ENCODE measurements at regions not wholly inside any gene's neighbourhood (a gene's known extent, or its start where the extent isn't known, plus 50 kb on each side); places are given as distances from the start of the nearest gene placed in this dataset.

DNA sequence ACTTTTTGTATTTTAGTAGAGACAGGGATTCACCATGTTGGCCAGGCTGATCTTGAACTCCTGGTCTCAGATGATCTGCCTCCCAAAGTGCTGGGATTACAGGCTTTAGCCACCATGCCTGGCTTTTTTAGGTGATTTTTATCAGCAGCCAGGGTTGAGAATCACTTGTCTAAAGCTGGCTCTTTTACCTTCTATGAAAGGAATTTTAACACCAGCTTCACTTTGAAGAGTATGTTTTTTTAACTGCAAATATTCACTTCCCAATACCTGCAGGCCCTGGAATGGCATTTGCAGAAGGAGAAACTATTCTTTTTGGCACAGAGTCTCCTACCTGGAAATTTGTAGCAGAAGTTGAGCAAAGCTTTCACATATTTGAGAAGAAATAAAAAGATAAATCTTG is 63.6 kb upstream of the NAA20 start:
- H2BK15ac ChIP-seq (ENCODE audit: low read depth, poor library complexity, severe bottlenecking), result no peak overlapping the region
- no peak overlapping the region for H4K91ac ChIP-seq (ENCODE audit: low read length)
- no peak overlapping the region for H3K4me3 ChIP-seq (ENCODE audit: insufficient read depth in 1 of 2, low read depth in 1 of 2, low read length in 2 of 2)
- no peak overlapping the region for H2AK5ac ChIP-seq (ENCODE audit: low read length, severe bottlenecking)
- H2AFZ ChIP-seq (ENCODE audit: low read depth, low read length), result no peak overlapping the region
- H3K4me1 ChIP-seq (ENCODE audit: control insufficient read depth, insufficient read depth, low read depth, low read length), result peaks cover 2% of the 10 kb centered on the region
- H3K23ac ChIP-seq (ENCODE audit: low read length in 2 of 2), result no peak overlapping the region
- H3K14ac ChIP-seq (ENCODE audit: low read length in 2 of 2), result no peak overlapping the region
- H3K27ac ChIP-seq (ENCODE audit: low read length, poor library complexity, severe bottlenecking), result no peak overlapping the region
- peaks cover 11% of the 10 kb centered on the region for H3K79me1 ChIP-seq (replicated peaks; ENCODE audit: low read length, poor library complexity, severe bottlenecking)
- H3K9me3 ChIP-seq (ENCODE audit: control insufficient read depth, low read length), result no peaks in the 10 kb centered on the region
- no peak overlapping the region for H2BK12ac ChIP-seq (ENCODE audit: low read length in 2 of 2)
- H2BK120ac ChIP-seq (ENCODE audit: low read depth, low read length), result no peak overlapping the region
- H3K36me3 ChIP-seq (ENCODE audit: control insufficient read depth in 1 of 2, insufficient read depth in 2 of 2, low read depth in 1 of 2, low read length in 2 of 2), result peaks cover 28 to 66% of the 10 kb centered on the region in 2 experiments
- no peak overlapping the region for H3K4ac ChIP-seq (ENCODE audit: low read depth in 1 of 2, low read length in 2 of 2)
- H3K4me2 ChIP-seq (ENCODE audit: low read length, poor library complexity, severe bottlenecking), result no peak overlapping the region
- no peak overlapping the region for H4K8ac ChIP-seq (ENCODE audit: low read length)
- no peak for DNase-seq
- no peaks in the 10 kb centered on the region for H3K27me3 ChIP-seq (ENCODE audit: control insufficient read depth in 1 of 2, insufficient read depth in 1 of 2, low read length in 2 of 2)
- no peak overlapping the region for H3K9ac ChIP-seq (ENCODE audit: low read length)
- H2BK5ac ChIP-seq (ENCODE audit: low read depth, low read length, poor library complexity, severe bottlenecking), result no peak overlapping the region
- H3K18ac ChIP-seq (ENCODE audit: low read depth in 1 of 2, low read length in 2 of 2), result no peak overlapping the region

DNA sequence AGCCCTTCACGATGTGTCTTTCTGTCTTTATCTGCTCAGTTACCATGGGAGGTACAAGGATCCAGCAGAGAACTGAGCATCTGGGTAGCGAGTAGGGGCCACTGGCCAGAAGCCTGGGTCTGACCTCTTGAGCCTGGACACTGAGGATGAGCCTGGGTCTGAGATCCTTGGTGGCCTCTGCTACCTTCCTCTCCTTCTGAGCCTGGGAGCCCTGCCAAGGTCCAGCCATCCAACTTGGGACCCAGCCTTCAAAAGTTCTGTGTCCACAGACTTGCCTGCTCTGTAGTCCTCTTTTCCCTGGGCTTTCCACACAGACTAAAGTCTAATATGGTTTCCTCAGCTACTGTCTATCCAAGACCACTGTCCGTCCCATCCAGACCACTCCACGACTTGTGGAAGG is 60.2 kb upstream of the NAA20 start:
- H3K18ac ChIP-seq (ENCODE audit: low read depth in 1 of 2, low read length in 2 of 2), result no peak overlapping the region
- H4K8ac ChIP-seq (ENCODE audit: low read length), result no peak overlapping the region
- no peak overlapping the region for H2BK12ac ChIP-seq (ENCODE audit: low read length in 2 of 2)
- peaks cover 37 to 75% of the 10 kb centered on the region in 2 experiments for H3K36me3 ChIP-seq (ENCODE audit: control insufficient read depth in 1 of 2, insufficient read depth in 2 of 2, low read depth in 1 of 2, low read length in 2 of 2)
- peaks cover 2% of the 10 kb centered on the region for H3K4me1 ChIP-seq (ENCODE audit: control insufficient read depth, insufficient read depth, low read depth, low read length)
- H2BK15ac ChIP-seq (ENCODE audit: low read depth, poor library complexity, severe bottlenecking), result no peak overlapping the region
- H3K9me3 ChIP-seq (ENCODE audit: control insufficient read depth, low read length), result no peaks in the 10 kb centered on the region
- no peak overlapping the region for H3K4me2 ChIP-seq (ENCODE audit: low read length, poor library complexity, severe bottlenecking)
- no peaks in the 10 kb centered on the region for H3K27me3 ChIP-seq (ENCODE audit: control insufficient read depth in 1 of 2, insufficient read depth in 1 of 2, low read length in 2 of 2)
- no peak overlapping the region for H2BK120ac ChIP-seq (ENCODE audit: low read depth, low read length)
- no peak overlapping the region for H2AFZ ChIP-seq (ENCODE audit: low read depth, low read length)
- no peak overlapping the region for H3K23ac ChIP-seq (ENCODE audit: low read length in 2 of 2)
- no peak overlapping the region for H4K91ac ChIP-seq (ENCODE audit: low read length)
- H3K4me3 ChIP-seq (ENCODE audit: insufficient read depth in 1 of 2, low read depth in 1 of 2, low read length in 2 of 2), result no peak overlapping the region
- DNase-seq, result no peak
- peaks cover 7% of the 10 kb centered on the region for H3K79me1 ChIP-seq (replicated peaks; ENCODE audit: low read length, poor library complexity, severe bottlenecking)
- 99% methylated on average over 4 of the region's 4 CpGs for WGBS
- no peak overlapping the region for H2BK5ac ChIP-seq (ENCODE audit: low read depth, low read length, poor library complexity, severe bottlenecking)
- no peak overlapping the region for H3K14ac ChIP-seq (ENCODE audit: low read length in 2 of 2)
- H2AK5ac ChIP-seq (ENCODE audit: low read length, severe bottlenecking), result no peak overlapping the region
- no peak overlapping the region for H3K4ac ChIP-seq (ENCODE audit: low read depth in 1 of 2, low read length in 2 of 2)
- H3K27ac ChIP-seq (ENCODE audit: low read length, poor library complexity, severe bottlenecking), result no peak overlapping the region
- no peak overlapping the region for H3K9ac ChIP-seq (ENCODE audit: low read length)

DNA sequence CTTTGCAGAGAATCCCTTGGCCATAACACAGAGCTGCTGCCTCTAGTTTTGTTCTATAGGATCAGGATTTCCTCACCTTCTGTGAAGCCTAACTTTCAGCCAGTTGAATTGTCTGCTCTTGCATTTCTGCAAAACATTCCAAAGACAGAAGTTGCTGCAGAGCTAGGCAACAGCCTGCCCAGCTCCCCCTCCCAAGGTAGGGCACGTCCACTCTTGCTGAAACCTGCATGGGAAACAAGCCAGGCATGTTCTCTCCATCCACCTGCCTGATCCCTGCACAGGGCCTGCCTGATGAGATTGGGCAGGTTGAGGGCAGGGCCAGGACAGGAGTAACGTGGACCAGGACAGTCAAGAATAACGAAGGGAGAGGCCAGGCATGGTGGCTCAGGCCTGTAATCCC is 58.9 kb upstream of the NAA20 start:
- H3K23ac ChIP-seq (ENCODE audit: low read length in 2 of 2), result no peak overlapping the region
- DNase-seq, result no peak
- no peaks in the 10 kb centered on the region for H3K9me3 ChIP-seq (ENCODE audit: control insufficient read depth, low read length)
- no peak overlapping the region for H2AK5ac ChIP-seq (ENCODE audit: low read length, severe bottlenecking)
- no peak overlapping the region for H3K27ac ChIP-seq (ENCODE audit: low read length, poor library complexity, severe bottlenecking)
- H4K8ac ChIP-seq (ENCODE audit: low read length), result no peak overlapping the region
- H3K4ac ChIP-seq (ENCODE audit: low read depth in 1 of 2, low read length in 2 of 2), result no peak overlapping the region
- H3K14ac ChIP-seq (ENCODE audit: low read length in 2 of 2), result no peak overlapping the region
- H4K91ac ChIP-seq (ENCODE audit: low read length), result no peak overlapping the region
- no peak overlapping the region for H3K4me2 ChIP-seq (ENCODE audit: low read length, poor library complexity, severe bottlenecking)
- no peak overlapping the region for H2BK5ac ChIP-seq (ENCODE audit: low read depth, low read length, poor library complexity, severe bottlenecking)
- no peak overlapping the region for H2AFZ ChIP-seq (ENCODE audit: low read depth, low read length)
- 92% methylated on average over 3 of the region's 3 CpGs for WGBS
- H2BK15ac ChIP-seq (ENCODE audit: low read depth, poor library complexity, severe bottlenecking), result no peak overlapping the region
- H3K9ac ChIP-seq (ENCODE audit: low read length), result no peak overlapping the region
- H3K4me1 ChIP-seq (ENCODE audit: control insufficient read depth, insufficient read depth, low read depth, low read length), result no peaks in the 10 kb centered on the region
- H3K4me3 ChIP-seq (ENCODE audit: insufficient read depth in 1 of 2, low read depth in 1 of 2, low read length in 2 of 2), result no peak overlapping the region
- no peak overlapping the region for H3K18ac ChIP-seq (ENCODE audit: low read depth in 1 of 2, low read length in 2 of 2)
- H2BK120ac ChIP-seq (ENCODE audit: low read depth, low read length), result no peak overlapping the region
- peaks cover 8% of the 10 kb centered on the region for H3K79me1 ChIP-seq (replicated peaks; ENCODE audit: low read length, poor library complexity, severe bottlenecking)
- H3K27me3 ChIP-seq (ENCODE audit: control insufficient read depth in 1 of 2, insufficient read depth in 1 of 2, low read length in 2 of 2), result no peaks in the 10 kb centered on the region
- no peak overlapping the region for H2BK12ac ChIP-seq (ENCODE audit: low read length in 2 of 2)
- peaks cover 38 to 81% of the 10 kb centered on the region in 2 experiments for H3K36me3 ChIP-seq (ENCODE audit: control insufficient read depth in 1 of 2, insufficient read depth in 2 of 2, low read depth in 1 of 2, low read length in 2 of 2)

DNA sequence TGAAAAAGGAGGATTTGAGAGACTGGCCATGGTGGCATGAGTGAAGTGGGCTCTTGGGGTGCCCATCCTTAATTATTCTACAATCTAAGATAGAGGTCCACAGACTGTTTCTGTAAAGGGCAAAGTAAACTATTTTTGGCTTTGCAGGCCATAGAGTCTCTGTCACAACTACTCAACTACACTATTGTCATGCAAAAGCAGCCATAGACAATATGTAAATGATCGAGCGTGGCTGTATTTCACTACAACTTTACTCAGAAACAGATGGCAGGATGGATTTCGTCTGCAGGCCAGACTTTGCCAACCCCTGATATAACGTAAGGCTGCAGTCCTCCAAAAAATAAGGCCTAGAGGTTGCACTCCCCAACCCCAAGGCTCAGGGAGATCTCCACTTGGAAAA is 58.2 kb upstream of the NAA20 start:
- no peak overlapping the region for H2BK15ac ChIP-seq (ENCODE audit: low read depth, poor library complexity, severe bottlenecking)
- no peak overlapping the region for H3K23ac ChIP-seq (ENCODE audit: low read length in 2 of 2)
- no peak overlapping the region for H2AK5ac ChIP-seq (ENCODE audit: low read length, severe bottlenecking)

More for the DNA sequence above, 58.2 kb upstream of the NAA20 start:
- Histone ChIP-seq H3K27me3 (ENCODE audit: control insufficient read depth in 1 of 2, insufficient read depth in 1 of 2, low read length in 2 of 2) (no peaks in the 10 kb centered on the region), H3K4me1 (ENCODE audit: control insufficient read depth, insufficient read depth, low read depth, low read length) (no peaks in the 10 kb centered on the region), H2BK120ac (ENCODE audit: low read depth, low read length) (no peak overlapping the region), H3K9ac (ENCODE audit: low read length) (no peak overlapping the region), H4K8ac (ENCODE audit: low read length) (no peak overlapping the region), H3K27ac (ENCODE audit: low read length, poor library complexity, severe bottlenecking) (no peak overlapping the region), H3K14ac (ENCODE audit: low read length in 2 of 2) (no peak overlapping the region), H3K36me3 (ENCODE audit: control insufficient read depth in 1 of 2, insufficient read depth in 2 of 2, low read depth in 1 of 2, low read length in 2 of 2) (peaks cover 38 to 77% of the 10 kb centered on the region in 2 experiments), H3K4me2 (ENCODE audit: low read length, poor library complexity, severe bottlenecking) (no peak overlapping the region), H3K4me3 (ENCODE audit: insufficient read depth in 1 of 2, low read depth in 1 of 2, low read length in 2 of 2) (no peak overlapping the region), H3K18ac (ENCODE audit: low read depth in 1 of 2, low read length in 2 of 2) (no peak overlapping the region), H3K79me1 (replicated peaks; ENCODE audit: low read length, poor library complexity, severe bottlenecking) (peaks cover 8% of the 10 kb centered on the region), H2BK5ac (ENCODE audit: low read depth, low read length, poor library complexity, severe bottlenecking) (no peak overlapping the region), H3K9me3 (ENCODE audit: control insufficient read depth, low read length) (no peaks in the 10 kb centered on the region), H2AFZ (ENCODE audit: low read depth, low read length) (no peak overlapping the region), H4K91ac (ENCODE audit: low read length) (no peak overlapping the region), H3K4ac (ENCODE audit: low read depth in 1 of 2, low read length in 2 of 2) (no peak overlapping the region), H2BK12ac (ENCODE audit: low read length in 2 of 2) (no peak overlapping the region)
- DNase-seq, result no peak
- 90% methylated on average over 4 of the region's 4 CpGs for WGBS
